ENCODE measurements at regions not wholly inside any gene's neighbourhood (a gene's known extent, or its start where the extent isn't known, plus 50 kb on each side); places are given as distances from the start of the nearest gene placed in this dataset.

DNA sequence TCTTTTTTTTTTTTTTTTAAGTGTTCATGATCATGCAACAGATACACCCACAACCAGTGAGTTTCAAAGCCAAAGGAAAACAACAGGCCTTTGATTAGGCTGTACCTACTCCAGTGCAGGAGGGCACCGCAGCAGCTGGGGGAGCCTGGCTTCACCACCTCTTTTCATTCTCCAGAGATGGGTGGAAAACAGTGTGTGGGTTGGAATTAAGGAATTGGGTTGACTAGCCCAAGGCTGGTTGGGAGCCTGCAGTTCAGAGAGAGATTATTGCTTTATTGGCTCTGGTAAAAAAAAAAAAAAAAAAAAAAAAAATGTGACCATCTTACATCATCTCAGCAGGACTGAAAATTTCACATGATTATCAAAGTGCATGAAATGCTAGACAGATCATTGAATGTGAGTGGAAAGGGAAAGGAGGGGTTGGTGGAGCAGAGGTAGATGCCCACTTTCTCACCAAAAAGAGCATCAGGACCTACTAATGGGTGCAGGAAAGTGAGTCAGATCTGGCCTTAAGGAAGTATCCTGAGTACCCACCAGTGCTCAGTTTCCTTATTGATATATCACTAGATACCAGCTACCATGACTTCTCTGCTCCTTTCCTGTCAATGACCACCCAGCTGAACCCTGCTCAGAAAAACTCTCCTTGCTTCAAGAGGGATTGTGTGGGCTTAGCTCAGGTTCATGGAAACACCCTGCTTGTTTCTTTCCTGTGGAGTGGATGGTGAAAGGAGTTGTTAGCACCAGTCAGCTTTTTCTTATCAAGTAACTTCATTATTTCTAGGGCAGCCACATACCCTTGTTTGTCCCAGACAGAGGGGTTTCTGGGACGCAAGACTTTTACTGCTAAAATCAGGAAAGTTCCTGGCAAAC is 54.8 kb upstream of the DYRK2 start:
- no peak for DNase-seq

DNA sequence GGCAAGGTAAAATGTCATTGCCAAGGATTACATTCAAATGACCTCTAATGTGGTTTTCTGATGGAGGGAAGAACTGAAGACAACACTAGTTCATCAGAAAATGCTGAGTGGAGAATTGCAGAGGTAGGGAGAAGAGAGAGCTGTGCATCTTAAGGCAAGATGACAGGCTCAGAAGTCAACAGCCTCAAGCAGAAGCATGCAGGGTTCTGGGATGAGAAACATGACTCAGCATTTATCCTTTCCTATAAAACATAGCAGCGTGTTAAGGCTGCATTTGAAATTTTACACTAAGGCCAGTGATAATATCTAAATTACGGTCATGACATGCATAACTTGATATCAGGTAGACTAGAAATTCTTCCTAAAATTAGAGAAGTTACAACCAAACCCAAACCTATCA is 53.7 kb upstream of the DYRK2 start:
- no peak for DNase-seq

DNA sequence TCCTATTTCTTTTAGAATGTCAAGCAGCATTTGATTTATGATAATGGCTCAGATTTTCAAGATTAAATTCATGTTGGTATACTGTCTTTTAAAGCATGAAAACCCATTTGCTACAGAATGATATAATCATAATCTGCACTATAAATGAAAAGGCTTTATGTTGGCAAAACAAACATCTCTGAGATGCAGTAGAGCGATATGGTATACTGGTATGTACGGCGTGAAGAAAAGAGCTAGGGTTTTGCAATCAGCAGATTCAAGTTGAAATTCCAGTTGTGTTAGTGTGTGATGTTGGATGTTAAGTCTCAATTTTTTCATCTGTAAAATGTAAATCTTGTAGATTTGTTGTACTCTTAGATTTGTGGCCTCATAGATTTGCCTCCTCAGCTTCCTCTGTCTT is 53.2 kb upstream of the DYRK2 start:
- DNase-seq = no peak

DNA sequence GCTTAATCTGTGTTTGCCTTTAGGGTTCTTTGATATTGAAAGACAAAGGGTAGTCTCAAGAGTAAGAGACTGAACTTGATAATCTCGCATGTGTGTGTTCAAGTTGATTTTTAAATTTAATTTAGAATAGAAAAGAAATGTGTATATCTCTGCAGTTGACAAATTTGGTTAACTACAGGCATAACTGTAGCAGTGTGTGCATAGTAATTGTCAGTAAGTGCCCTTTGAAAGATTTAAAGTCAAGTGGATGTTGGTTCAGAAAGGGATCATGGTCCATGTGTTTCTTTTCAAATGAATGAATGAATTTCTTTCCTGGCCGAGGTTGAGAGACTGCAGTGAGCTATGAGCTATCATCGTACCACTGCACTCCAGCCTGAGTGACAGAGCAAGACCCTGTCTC is 49.9 kb upstream of the DYRK2 start:
- no peak for DNase-seq

Measured in NCI-H1930 (cell line).